HCT116 (cell line): ENCODE measurements at regions not wholly inside any gene's neighbourhood (a gene's known extent, or its start where the extent isn't known, plus 50 kb on each side); places are given as distances from the start of the nearest gene placed in this dataset.

ENCODE experiments used
- CTCF ChIP-seq, 3 experiments: fragments of 200-600 bp in 1 of 3; sonication (generic) in 1 of 3; IDR thresholded peaks in 2 of 3; conservative IDR thresholded peaks in 1 of 3; 2 replicates each; pipeline ENCODE4 v1.5.1; 2012 to 2017; ENCODE audit warnings: low read depth in 2 of 3, low read length in 2 of 3, antibody characterized with exemption in 1 of 3, borderline replicate concordance in 1 of 3, control low read depth in 1 of 3, mild to moderate bottlenecking in 1 of 3, mixed read lengths in 1 of 3, mixed run types in 1 of 3, moderate library complexity in 1 of 3; ENCODE audit not compliant: insufficient read depth in 1 of 3
- EZH2 ChIP-seq: fragments of 200-600 bp; sonication (generic); IDR thresholded peaks from 2 replicates; pipeline ENCODE4 v1.6.1; 2017; ENCODE audit warnings: antibody characterized with exemption, mixed run types
- MAX ChIP-seq: IDR thresholded peaks from 2 replicates; pipeline ENCODE4 v1.6.1; 2012
- POLR2A ChIP-seq: IDR thresholded peaks from 2 replicates; pipeline ENCODE4 v1.7.0; 2011; ENCODE audit warnings: borderline replicate concordance; ENCODE audit not compliant: insufficient read depth, insufficient read length; ENCODE audit errors: extremely low read depth
- POLR2AphosphoS5 ChIP-seq: IDR thresholded peaks from 2 replicates; pipeline ENCODE4 v1.6.1; 2011; ENCODE audit warnings: mild to moderate bottlenecking, low read depth, low read length, moderate library complexity
- SIN3A ChIP-seq: IDR thresholded peaks from 2 replicates; pipeline ENCODE4 v1.6.1; 2012; ENCODE audit warnings: low read depth
- ZFX ChIP-seq: fragments of 450-650 bp; IDR thresholded peaks from 2 replicates; pipeline ENCODE4 v1.6.1; 2017
- ZNF274 ChIP-seq: fragments of 200-500 bp; sonication (Bioruptor generic); IDR thresholded peaks from 2 replicates; pipeline ENCODE4 v1.6.1; 2014; ENCODE audit warnings: mild to moderate bottlenecking, low read depth, low read length, inconsistent platforms

GRCh38 chr4:116400480-116400879 is 684.9 kb downstream of the TRAM1L1 start:
- TF ChIP-seq MAX (no peak), EZH2 (no peak), POLR2A (no peak), POLR2AphosphoS5 (no peak), ZNF274 (no peak), SIN3A (no peak), ZFX (no peak), CTCF (IDR thresholded peaks at IDR 0.05 in 2 of 3, conservative IDR thresholded peaks at IDR 0.05 in 1 of 3; ENCODE audit: borderline replicate concordance in 1 of 3, insufficient read depth in 1 of 3, low read depth in 2 of 3, low read length in 2 of 3) (no peak)
